ENCODE measurements at regions not wholly inside any gene's neighbourhood (a gene's known extent, or its start where the extent isn't known, plus 50 kb on each side); places are given as distances from the start of the nearest gene placed in this dataset.

- no peaks in the 10 kb centered on the region for H3K4me1 ChIP-seq (ENCODE audit: control insufficient read depth, insufficient read depth, low read length)
- no peak overlapping the region for H3K9ac ChIP-seq (ENCODE audit: low read length in 2 of 2)
- H3K36me3 ChIP-seq (ENCODE audit: control insufficient read depth in 2 of 2, insufficient read depth in 2 of 2, low read length in 2 of 2), result no peaks in the 10 kb centered on the region
- no peak overlapping the region for H3K27ac ChIP-seq (ENCODE audit: low read length)
- H3K27me3 ChIP-seq (ENCODE audit: control insufficient read depth in 1 of 2, insufficient read depth in 2 of 2, low read length in 2 of 2), result no peaks in the 10 kb centered on the region
- H3K9me3 ChIP-seq (ENCODE audit: control insufficient read depth in 2 of 2, low read length in 2 of 2), result no peaks in the 10 kb centered on the region
- H3K4me3 ChIP-seq (ENCODE audit: low read length in 2 of 2), result no peak overlapping the region
Observed at GRCh38 chr1:103854279-103854678, 104.6 kb downstream of the AMY1C start.

- no peaks in the 10 kb centered on the region for H3K9me3 ChIP-seq (ENCODE audit: control insufficient read depth in 2 of 2, low read length in 2 of 2)
- no peak overlapping the region for H3K27ac ChIP-seq (ENCODE audit: low read length)
- H3K4me3 ChIP-seq (ENCODE audit: low read length in 2 of 2), result no peak overlapping the region
- no peaks in the 10 kb centered on the region for H3K36me3 ChIP-seq (ENCODE audit: control insufficient read depth in 2 of 2, insufficient read depth in 2 of 2, low read length in 2 of 2)
- H3K27me3 ChIP-seq (ENCODE audit: control insufficient read depth in 1 of 2, insufficient read depth in 2 of 2, low read length in 2 of 2), result no peaks in the 10 kb centered on the region
- H3K4me1 ChIP-seq (ENCODE audit: control insufficient read depth, insufficient read depth, low read length), result no peaks in the 10 kb centered on the region
- H3K9ac ChIP-seq (ENCODE audit: low read length in 2 of 2), result no peak overlapping the region
Observed at GRCh38 chr1:103859721-103860120, 110.0 kb downstream of the AMY1C start.

GRCh38 chr1:103898576-103899345, 149.1 kb downstream of the AMY1C start:
- Histone ChIP-seq H3K36me3 (ENCODE audit: control insufficient read depth in 2 of 2, insufficient read depth in 2 of 2, low read length in 2 of 2) (no peaks in the 10 kb centered on the region), H3K4me3 (ENCODE audit: low read length in 2 of 2) (no peak overlapping the region), H3K27ac (ENCODE audit: low read length) (no peak overlapping the region), H3K9me3 (ENCODE audit: control insufficient read depth in 2 of 2, low read length in 2 of 2) (no peaks in the 10 kb centered on the region), H3K9ac (ENCODE audit: low read length in 2 of 2) (no peak overlapping the region), H3K4me1 (ENCODE audit: control insufficient read depth, insufficient read depth, low read length) (no peaks in the 10 kb centered on the region), H3K27me3 (ENCODE audit: control insufficient read depth in 1 of 2, insufficient read depth in 2 of 2, low read length in 2 of 2) (no peaks in the 10 kb centered on the region)

GRCh38 chr1:103900005-103900404, 150.3 kb downstream of the AMY1C start:
- no peak overlapping the region for H3K9ac ChIP-seq (ENCODE audit: low read length in 2 of 2)
- no peaks in the 10 kb centered on the region for H3K9me3 ChIP-seq (ENCODE audit: control insufficient read depth in 2 of 2, low read length in 2 of 2)
- no peaks in the 10 kb centered on the region for H3K36me3 ChIP-seq (ENCODE audit: control insufficient read depth in 2 of 2, insufficient read depth in 2 of 2, low read length in 2 of 2)
- H3K27me3 ChIP-seq (ENCODE audit: control insufficient read depth in 1 of 2, insufficient read depth in 2 of 2, low read length in 2 of 2), result no peaks in the 10 kb centered on the region
- H3K4me1 ChIP-seq (ENCODE audit: control insufficient read depth, insufficient read depth, low read length), result no peaks in the 10 kb centered on the region
- H3K27ac ChIP-seq (ENCODE audit: low read length), result no peak overlapping the region
- H3K4me3 ChIP-seq (ENCODE audit: low read length in 2 of 2), result no peak overlapping the region

GRCh38 chr1:103901072-103901471, 151.4 kb downstream of the AMY1C start:
- H3K4me3 ChIP-seq (ENCODE audit: low read length in 2 of 2), result no peak overlapping the region
- H3K9me3 ChIP-seq (ENCODE audit: control insufficient read depth in 2 of 2, low read length in 2 of 2), result no peaks in the 10 kb centered on the region
- no peaks in the 10 kb centered on the region for H3K36me3 ChIP-seq (ENCODE audit: control insufficient read depth in 2 of 2, insufficient read depth in 2 of 2, low read length in 2 of 2)
- H3K27me3 ChIP-seq (ENCODE audit: control insufficient read depth in 1 of 2, insufficient read depth in 2 of 2, low read length in 2 of 2), result no peaks in the 10 kb centered on the region
- H3K4me1 ChIP-seq (ENCODE audit: control insufficient read depth, insufficient read depth, low read length), result no peaks in the 10 kb centered on the region
- H3K27ac ChIP-seq (ENCODE audit: low read length), result no peak overlapping the region
- H3K9ac ChIP-seq (ENCODE audit: low read length in 2 of 2), result no peak overlapping the region

- H3K36me3 ChIP-seq (ENCODE audit: control insufficient read depth in 2 of 2, insufficient read depth in 2 of 2, low read length in 2 of 2), result no peaks in the 10 kb centered on the region
- no peak overlapping the region for H3K9ac ChIP-seq (ENCODE audit: low read length in 2 of 2)
- no peak overlapping the region for H3K4me3 ChIP-seq (ENCODE audit: low read length in 2 of 2)
- H3K27ac ChIP-seq (ENCODE audit: low read length), result no peak overlapping the region
- H3K4me1 ChIP-seq (ENCODE audit: control insufficient read depth, insufficient read depth, low read length), result no peaks in the 10 kb centered on the region
- no peaks in the 10 kb centered on the region for H3K9me3 ChIP-seq (ENCODE audit: control insufficient read depth in 2 of 2, low read length in 2 of 2)
- no peaks in the 10 kb centered on the region for H3K27me3 ChIP-seq (ENCODE audit: control insufficient read depth in 1 of 2, insufficient read depth in 2 of 2, low read length in 2 of 2)
Observed at GRCh38 chr1:103905363-103905762, 155.7 kb downstream of the AMY1C start.

GRCh38 chr1:103911450-103911849, 161.8 kb downstream of the AMY1C start:
- no peak overlapping the region for H3K9ac ChIP-seq (ENCODE audit: low read length in 2 of 2)
- no peaks in the 10 kb centered on the region for H3K27me3 ChIP-seq (ENCODE audit: control insufficient read depth in 1 of 2, insufficient read depth in 2 of 2, low read length in 2 of 2)
- no peaks in the 10 kb centered on the region for H3K9me3 ChIP-seq (ENCODE audit: control insufficient read depth in 2 of 2, low read length in 2 of 2)
- H3K4me3 ChIP-seq (ENCODE audit: low read length in 2 of 2), result no peak overlapping the region
- H3K27ac ChIP-seq (ENCODE audit: low read length), result no peak overlapping the region
- H3K4me1 ChIP-seq (ENCODE audit: control insufficient read depth, insufficient read depth, low read length), result no peaks in the 10 kb centered on the region
- H3K36me3 ChIP-seq (ENCODE audit: control insufficient read depth in 2 of 2, insufficient read depth in 2 of 2, low read length in 2 of 2), result no peaks in the 10 kb centered on the region

GRCh38 chr1:103917795-103918194, 168.1 kb downstream of the AMY1C start:
- H3K27me3 ChIP-seq (ENCODE audit: control insufficient read depth in 1 of 2, insufficient read depth in 2 of 2, low read length in 2 of 2), result no peaks in the 10 kb centered on the region
- H3K9me3 ChIP-seq (ENCODE audit: control insufficient read depth in 2 of 2, low read length in 2 of 2), result no peaks in the 10 kb centered on the region
- H3K27ac ChIP-seq (ENCODE audit: low read length), result no peak overlapping the region
- H3K4me1 ChIP-seq (ENCODE audit: control insufficient read depth, insufficient read depth, low read length), result no peaks in the 10 kb centered on the region
- H3K36me3 ChIP-seq (ENCODE audit: control insufficient read depth in 2 of 2, insufficient read depth in 2 of 2, low read length in 2 of 2), result no peaks in the 10 kb centered on the region
- H3K9ac ChIP-seq (ENCODE audit: low read length in 2 of 2), result no peak overlapping the region
- no peak overlapping the region for H3K4me3 ChIP-seq (ENCODE audit: low read length in 2 of 2)

GRCh38 chr1:103931891-103932290, 182.2 kb downstream of the AMY1C start:
- no peak overlapping the region for H3K4me3 ChIP-seq (ENCODE audit: low read length in 2 of 2)
- H3K36me3 ChIP-seq (ENCODE audit: control insufficient read depth in 2 of 2, insufficient read depth in 2 of 2, low read length in 2 of 2), result no peaks in the 10 kb centered on the region
- no peaks in the 10 kb centered on the region for H3K9me3 ChIP-seq (ENCODE audit: control insufficient read depth in 2 of 2, low read length in 2 of 2)
- H3K27me3 ChIP-seq (ENCODE audit: control insufficient read depth in 1 of 2, insufficient read depth in 2 of 2, low read length in 2 of 2), result no peaks in the 10 kb centered on the region
- H3K4me1 ChIP-seq (ENCODE audit: control insufficient read depth, insufficient read depth, low read length), result no peaks in the 10 kb centered on the region
- H3K9ac ChIP-seq (ENCODE audit: low read length in 2 of 2), result no peak overlapping the region
- H3K27ac ChIP-seq (ENCODE audit: low read length), result no peak overlapping the region

- Histone ChIP-seq H3K9me3 (ENCODE audit: control insufficient read depth in 2 of 2, low read length in 2 of 2) (no peaks in the 10 kb centered on the region), H3K9ac (ENCODE audit: low read length in 2 of 2) (no peak overlapping the region), H3K27ac (ENCODE audit: low read length) (no peak overlapping the region), H3K4me3 (ENCODE audit: low read length in 2 of 2) (no peak overlapping the region), H3K4me1 (ENCODE audit: control insufficient read depth, insufficient read depth, low read length) (no peaks in the 10 kb centered on the region), H3K27me3 (ENCODE audit: control insufficient read depth in 1 of 2, insufficient read depth in 2 of 2, low read length in 2 of 2) (no peaks in the 10 kb centered on the region), H3K36me3 (ENCODE audit: control insufficient read depth in 2 of 2, insufficient read depth in 2 of 2, low read length in 2 of 2) (no peaks in the 10 kb centered on the region)
Observed at GRCh38 chr1:103937763-103938357, 188.2 kb downstream of the AMY1C start.

- no peak overlapping the region for H3K4me3 ChIP-seq (ENCODE audit: low read length in 2 of 2)
- H3K4me1 ChIP-seq (ENCODE audit: control insufficient read depth, insufficient read depth, low read length), result no peaks in the 10 kb centered on the region
- H3K27ac ChIP-seq (ENCODE audit: low read length), result no peak overlapping the region
- H3K9me3 ChIP-seq (ENCODE audit: control insufficient read depth in 2 of 2, low read length in 2 of 2), result no peaks in the 10 kb centered on the region
- H3K9ac ChIP-seq (ENCODE audit: low read length in 2 of 2), result no peak overlapping the region
- H3K27me3 ChIP-seq (ENCODE audit: control insufficient read depth in 1 of 2, insufficient read depth in 2 of 2, low read length in 2 of 2), result no peaks in the 10 kb centered on the region
- no peaks in the 10 kb centered on the region for H3K36me3 ChIP-seq (ENCODE audit: control insufficient read depth in 2 of 2, insufficient read depth in 2 of 2, low read length in 2 of 2)
Observed at GRCh38 chr1:103941086-103941485, 191.4 kb downstream of the AMY1C start.

Data from stomach smooth muscle (tissue), 2 donors.